ENCODE measurements at regions not wholly inside any gene's neighbourhood (a gene's known extent, or its start where the extent isn't known, plus 50 kb on each side); places are given as distances from the start of the nearest gene placed in this dataset.

GRCh38 chr6:113184291-113184690 lies 672.9 kb upstream of the MARCKS start:
- Histone ChIP-seq H3K27me3 (ENCODE audit: control insufficient read depth in 4 of 4, insufficient read depth in 4 of 4, low read length in 3 of 4) (no peaks in the 10 kb centered on the region), H3K9me3 (ENCODE audit: control insufficient read depth in 4 of 4, low read length in 3 of 4) (no peaks in the 10 kb centered on the region), H3K9ac (ENCODE audit: low read depth in 1 of 2, low read length in 2 of 2) (no peak overlapping the region), H3K36me3 (ENCODE audit: control insufficient read depth in 4 of 4, insufficient read depth in 3 of 4, low read depth in 1 of 4, low read length in 3 of 4) (no peaks in the 10 kb centered on the region), H3K4me1 (ENCODE audit: control insufficient read depth in 4 of 4, insufficient read depth in 4 of 4, low read length in 3 of 4) (no peaks in the 10 kb centered on the region), H3K27ac (ENCODE audit: low read depth in 1 of 2, low read length in 2 of 2) (no peak overlapping the region), H3K4me3 (ENCODE audit: low read depth in 1 of 3, low read length in 3 of 3) (no peak overlapping the region)
- no peak for DNase-seq (ENCODE audit: low spot score)
- TF ChIP-seq RAD21 (IDR thresholded peaks at IDR 0.05) (no peak), CTCF (IDR thresholded peaks at IDR 0.05; ENCODE audit: low read depth, low read length, missing input control) (no peak)
- WGBS, result 84% methylated on average over 3 of the region's 3 CpGs

DNA sequence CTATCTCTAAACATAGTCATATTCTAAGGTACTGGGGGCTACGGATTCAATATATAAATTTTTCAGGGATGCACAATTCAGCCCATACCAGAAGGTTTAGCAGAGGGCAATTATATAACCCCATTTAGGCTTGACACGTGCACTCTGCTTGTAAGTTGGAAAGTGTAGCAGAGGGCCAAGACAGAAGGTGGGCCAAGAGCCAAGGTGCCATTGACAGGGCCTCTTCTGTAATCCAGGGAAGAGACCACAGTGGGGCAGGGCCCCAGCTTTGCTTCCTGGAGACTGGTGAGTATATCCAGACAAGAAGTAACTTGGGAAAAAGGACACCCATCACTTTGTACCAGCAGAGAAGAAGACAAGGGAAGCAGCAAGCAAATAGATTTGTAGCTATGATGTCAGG lies 672.4 kb upstream of the MARCKS start:
- no peak overlapping the region for H3K27ac ChIP-seq (ENCODE audit: low read depth in 1 of 2, low read length in 2 of 2)
- H3K4me1 ChIP-seq (ENCODE audit: control insufficient read depth in 4 of 4, insufficient read depth in 4 of 4, low read length in 3 of 4), result no peaks in the 10 kb centered on the region
- no peak for DNase-seq (ENCODE audit: low spot score)
- no peaks in the 10 kb centered on the region for H3K27me3 ChIP-seq (ENCODE audit: control insufficient read depth in 4 of 4, insufficient read depth in 4 of 4, low read length in 3 of 4)
- H3K4me3 ChIP-seq (ENCODE audit: low read depth in 1 of 3, low read length in 3 of 3), result no peak overlapping the region
- WGBS, result 76% methylated on average over 2 of the region's 2 CpGs
- H3K9ac ChIP-seq (ENCODE audit: low read depth in 1 of 2, low read length in 2 of 2), result no peak overlapping the region
- TF ChIP-seq TAF1 (conservative IDR thresholded peaks at IDR 0.05) (no peak), JUND (IDR thresholded peaks at IDR 0.05) (no peak), HNF4G (IDR thresholded peaks at IDR 0.05) (no peak), FOXA1 (IDR thresholded peaks at IDR 0.05) (no peak), FOXA2 (IDR thresholded peaks at IDR 0.05) (no peak), CTCF (IDR thresholded peaks at IDR 0.05; ENCODE audit: low read depth, low read length, missing input control) (no peak), ZBTB33 (IDR thresholded peaks at IDR 0.05) (no peak), SP1 (IDR thresholded peaks at IDR 0.05) (no peak), GABPA (IDR thresholded peaks at IDR 0.05 in 1 of 2, conservative IDR thresholded peaks at IDR 0.05 in 1 of 2) (no peak), EGR1 (IDR thresholded peaks at IDR 0.05; ENCODE audit: low read depth in 2 of 2) (no peak)
- TF ChIP-seq, protein P1, sequence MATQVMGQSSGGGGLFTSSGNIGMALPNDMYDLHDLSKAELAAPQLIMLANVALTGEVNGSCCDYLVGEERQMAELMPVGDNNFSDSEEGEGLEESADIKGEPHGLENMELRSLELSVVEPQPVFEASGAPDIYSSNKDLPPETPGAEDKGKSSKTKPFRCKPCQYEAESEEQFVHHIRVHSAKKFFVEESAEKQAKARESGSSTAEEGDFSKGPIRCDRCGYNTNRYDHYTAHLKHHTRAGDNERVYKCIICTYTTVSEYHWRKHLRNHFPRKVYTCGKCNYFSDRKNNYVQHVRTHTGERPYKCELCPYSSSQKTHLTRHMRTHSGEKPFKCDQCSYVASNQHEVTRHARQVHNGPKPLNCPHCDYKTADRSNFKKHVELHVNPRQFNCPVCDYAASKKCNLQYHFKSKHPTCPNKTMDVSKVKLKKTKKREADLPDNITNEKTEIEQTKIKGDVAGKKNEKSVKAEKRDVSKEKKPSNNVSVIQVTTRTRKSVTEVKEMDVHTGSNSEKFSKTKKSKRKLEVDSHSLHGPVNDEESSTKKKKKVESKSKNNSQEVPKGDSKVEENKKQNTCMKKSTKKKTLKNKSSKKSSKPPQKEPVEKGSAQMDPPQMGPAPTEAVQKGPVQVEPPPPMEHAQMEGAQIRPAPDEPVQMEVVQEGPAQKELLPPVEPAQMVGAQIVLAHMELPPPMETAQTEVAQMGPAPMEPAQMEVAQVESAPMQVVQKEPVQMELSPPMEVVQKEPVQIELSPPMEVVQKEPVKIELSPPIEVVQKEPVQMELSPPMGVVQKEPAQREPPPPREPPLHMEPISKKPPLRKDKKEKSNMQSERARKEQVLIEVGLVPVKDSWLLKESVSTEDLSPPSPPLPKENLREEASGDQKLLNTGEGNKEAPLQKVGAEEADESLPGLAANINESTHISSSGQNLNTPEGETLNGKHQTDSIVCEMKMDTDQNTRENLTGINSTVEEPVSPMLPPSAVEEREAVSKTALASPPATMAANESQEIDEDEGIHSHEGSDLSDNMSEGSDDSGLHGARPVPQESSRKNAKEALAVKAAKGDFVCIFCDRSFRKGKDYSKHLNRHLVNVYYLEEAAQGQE (IDR thresholded peaks at IDR 0.05), result no peak
- H3K36me3 ChIP-seq (ENCODE audit: control insufficient read depth in 4 of 4, insufficient read depth in 3 of 4, low read depth in 1 of 4, low read length in 3 of 4), result no peaks in the 10 kb centered on the region
- H3K9me3 ChIP-seq (ENCODE audit: control insufficient read depth in 4 of 4, low read length in 3 of 4), result no peaks in the 10 kb centered on the region
